HG02763 (cell line): ENCODE measurements at regions not wholly inside any gene's neighbourhood (a gene's known extent, or its start where the extent isn't known, plus 50 kb on each side); places are given as distances from the start of the nearest gene placed in this dataset.
A peak's percentile ranks its signal among the peaks of the same experiment; 100 is the strongest.

Experiments
- ATAC-seq: cut with Tn5 transposase; IDR thresholded peaks from one replicate; pipeline ENCODE4 v1.9.1; 2021; ENCODE audit warnings: mild to moderate bottlenecking, moderate library complexity; ENCODE audit not compliant: unreplicated experiment

DNA sequence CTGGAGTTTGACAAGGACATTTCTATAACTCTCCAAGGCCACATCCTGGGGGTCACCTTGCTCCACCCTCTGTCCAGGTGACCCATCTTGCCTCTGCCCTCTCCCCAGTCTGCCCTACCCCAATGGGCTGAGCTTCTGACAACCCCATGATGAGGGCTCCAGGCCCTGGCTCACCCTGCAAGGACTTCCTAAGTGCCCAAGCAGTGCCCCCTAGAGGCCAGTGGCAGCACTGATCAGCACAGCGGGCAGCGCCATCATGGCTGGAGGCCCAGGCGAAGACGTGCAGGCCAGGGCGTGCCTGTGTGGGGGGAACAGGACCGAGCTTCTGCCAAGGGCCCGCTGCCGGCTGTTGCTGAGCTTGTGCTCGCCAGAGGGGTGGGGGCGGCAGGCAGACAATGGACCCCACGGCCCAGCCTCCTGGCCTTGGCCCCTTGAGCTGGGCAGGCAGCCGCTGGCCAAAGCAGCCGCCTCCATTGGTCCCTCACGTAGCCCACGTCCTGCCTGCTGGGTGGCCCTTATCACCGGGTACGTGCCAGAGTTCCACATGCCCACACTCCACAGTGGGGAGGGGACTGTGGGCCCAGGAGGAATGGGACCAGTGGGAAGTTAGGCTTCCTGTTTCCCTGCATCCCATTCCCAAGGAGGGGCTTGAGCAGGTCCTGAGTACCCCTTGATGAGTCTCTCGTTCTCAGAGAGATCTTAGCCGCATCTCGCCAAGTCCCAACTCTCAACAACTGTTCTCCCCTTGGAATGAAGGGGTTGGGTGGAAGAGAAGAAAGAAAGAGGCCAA is 64.3 kb downstream of the MRPL14 start:
- ATAC-seq: no peak

DNA sequence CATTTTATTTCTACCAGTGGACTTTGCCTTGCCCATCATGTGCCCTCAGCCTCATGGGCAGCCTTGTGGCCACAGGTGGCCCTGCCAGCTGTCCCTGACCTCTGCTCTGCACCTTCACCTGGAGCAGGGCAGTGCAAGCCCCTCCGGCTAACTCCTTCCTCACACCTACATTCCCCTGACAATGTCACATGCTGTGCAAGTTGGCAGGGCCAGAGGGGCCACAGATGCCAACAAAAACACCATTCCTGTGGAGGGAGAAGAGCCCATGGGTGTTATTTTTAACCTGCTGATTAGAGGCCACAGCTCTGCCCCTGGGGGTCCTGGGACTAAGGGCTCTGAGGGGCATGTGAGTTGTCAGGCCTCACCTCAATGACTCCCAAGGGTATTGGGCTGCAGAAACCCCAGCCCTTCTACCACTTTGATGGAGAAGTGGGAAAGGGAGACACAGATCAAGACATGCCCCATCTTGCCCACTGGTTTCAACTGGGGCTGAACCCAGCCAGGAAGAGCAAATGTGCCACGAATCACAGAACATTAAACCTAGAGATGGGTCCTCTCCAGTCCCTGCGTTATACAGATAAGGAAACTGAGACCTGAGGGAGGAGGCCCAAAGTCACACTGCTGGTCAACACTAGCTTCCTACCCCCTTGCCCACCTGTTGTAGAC is 65.0 kb downstream of the MRPL14 start:
- ATAC-seq: no peak

DNA sequence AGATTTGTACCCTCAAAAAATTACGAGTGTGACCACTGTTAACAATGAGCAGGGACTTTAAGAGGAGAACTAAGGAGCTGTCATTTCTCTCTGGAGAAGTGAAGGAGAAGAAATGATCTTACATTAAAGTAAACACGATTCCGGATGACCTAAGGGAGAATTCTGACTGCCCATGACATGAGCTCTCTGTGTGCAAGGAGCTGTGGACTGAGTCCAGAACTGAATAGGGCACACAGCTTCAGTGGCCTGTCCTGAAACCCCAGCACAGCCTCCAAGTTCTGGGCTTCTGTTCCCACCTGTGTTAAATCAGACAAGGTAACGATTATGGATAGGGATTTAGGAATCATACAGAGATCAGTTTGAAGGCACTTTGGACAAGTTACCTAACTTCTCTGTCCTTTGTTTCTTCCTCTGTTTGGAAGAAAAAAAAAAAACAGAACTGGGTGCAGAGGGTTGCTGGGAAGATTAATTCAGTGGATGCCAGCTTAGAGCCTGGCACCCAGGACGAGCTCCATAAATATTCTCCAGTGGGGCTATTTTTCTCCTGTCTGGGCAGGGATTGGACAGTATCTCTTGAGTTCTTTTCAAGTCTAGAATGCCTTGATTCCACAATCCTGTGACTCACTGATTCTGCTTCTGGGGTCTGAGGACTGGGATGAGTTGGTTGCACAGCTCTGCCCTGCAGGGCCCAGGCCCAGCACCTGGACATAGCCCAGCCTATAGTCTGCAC is 65.7 kb downstream of the MRPL14 start:
- no peak for ATAC-seq

DNA sequence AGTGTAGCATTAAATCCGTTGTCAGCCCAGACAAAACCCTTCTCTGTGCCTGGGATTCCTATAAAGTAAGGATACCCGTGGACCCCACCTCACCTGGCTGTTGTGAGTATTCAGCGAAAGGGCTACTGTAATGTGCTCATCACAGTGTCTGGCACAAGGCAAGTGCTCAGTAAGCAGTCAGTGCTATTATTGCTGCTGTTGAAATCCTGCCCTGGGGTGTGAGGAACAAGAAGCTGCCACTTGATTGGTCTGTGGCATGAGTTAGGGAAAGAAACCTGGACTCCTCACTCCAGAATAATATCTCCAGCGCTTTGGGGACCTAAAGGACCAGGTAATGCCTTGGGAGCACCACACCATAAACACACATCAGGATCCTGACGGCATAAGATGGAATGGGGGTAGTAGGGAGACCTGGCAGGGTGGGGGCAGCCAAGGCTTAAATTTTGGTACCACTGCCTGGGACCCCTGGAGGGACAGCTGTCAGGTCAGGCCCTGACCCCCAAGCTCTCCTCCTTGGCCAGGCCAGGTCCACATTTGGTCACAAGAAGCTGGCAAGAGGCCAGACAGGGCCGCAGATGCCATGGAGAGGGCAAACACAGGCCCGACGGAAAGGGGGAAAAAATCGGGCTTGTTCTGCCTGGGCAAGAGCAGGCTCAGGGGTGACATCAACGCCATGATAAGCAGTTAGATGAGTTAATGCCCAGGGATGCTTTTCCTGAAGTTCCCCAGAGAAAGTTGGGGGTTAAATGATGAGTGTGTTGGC is 66.5 kb downstream of the MRPL14 start:
- no peak for ATAC-seq

DNA sequence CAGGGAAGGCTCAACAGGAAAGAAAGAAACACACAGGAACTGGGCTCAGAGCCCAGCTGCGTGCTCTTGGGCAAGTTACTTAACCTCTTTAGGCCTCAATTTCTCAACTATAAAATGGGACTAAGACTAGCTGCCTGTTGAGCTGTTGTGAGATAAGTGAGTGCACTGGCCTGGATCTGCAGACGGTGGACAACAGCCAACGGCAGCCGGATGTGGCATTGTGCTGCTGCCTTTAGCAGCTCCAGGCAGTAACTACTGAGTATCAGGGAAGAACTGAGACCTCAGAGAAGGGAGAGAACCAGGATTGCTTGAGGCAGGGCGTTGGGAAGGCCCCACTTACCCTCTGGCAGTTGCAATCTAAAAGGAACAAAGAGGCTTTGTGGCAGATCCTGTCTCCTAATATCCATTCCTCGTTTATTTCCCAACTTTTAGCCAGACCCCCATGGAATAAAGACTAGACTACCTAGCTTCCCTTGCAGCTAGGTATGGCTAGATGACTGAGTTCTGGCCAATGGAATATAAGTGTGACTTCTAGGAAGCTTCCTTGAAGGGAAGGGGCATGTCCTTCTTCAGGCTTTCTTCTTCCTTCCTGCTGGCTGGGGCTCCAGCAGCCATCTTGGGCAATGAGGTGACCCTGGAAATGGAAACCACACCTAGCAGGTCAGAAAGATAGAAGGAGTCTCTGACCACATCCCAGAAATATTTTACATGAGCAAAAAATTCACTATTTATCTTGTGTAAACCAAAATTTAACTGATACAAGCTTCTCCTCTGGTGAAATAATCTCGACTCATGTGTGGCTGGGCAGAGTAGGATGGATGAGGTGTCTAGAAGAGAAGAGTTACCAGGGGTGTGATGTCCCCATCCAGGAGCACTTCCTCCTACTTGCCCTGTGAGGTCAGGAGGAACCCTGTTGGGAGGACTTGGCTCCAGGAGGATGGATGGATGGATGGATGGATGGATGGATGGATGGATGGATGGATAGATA is 67.6 kb downstream of the MRPL14 start:
- ATAC-seq: no peak

DNA sequence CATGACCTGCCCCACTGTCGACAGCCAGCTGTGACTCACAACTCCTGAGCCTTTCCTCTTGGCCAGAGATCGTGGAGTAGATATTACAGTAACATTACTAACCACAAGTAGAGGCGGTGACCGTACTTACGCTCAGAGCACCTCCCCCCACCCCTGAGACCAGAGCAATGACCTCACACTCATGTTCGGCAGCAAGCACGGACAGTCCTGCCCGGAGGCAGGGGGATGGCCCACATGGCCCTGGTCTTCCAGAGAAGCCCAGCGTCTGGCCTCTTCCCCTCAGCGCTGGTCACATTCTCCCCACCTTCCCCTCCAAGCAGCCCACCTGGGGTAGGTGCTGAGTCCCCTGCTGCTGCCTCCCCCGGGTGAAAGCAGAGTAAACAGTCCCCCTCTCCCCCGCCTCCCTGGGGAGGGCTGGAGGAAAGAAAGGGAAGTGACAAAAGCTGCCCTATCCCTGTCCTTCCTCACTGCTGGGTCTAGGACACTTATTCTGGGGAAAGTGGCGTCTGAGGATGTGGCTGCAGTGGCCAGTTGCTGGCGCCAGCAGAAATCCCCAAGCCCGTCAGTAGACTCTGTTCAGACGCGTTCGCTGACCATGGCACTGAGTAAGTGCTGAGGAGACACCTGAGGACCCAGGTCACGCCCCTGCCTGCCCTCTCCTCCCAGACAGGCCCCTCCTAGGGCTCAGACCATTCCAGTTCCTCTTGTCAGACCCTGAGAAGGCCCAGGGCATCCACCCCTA is 68.5 kb downstream of the MRPL14 start:
- peak; percentile 59 for ATAC-seq

DNA sequence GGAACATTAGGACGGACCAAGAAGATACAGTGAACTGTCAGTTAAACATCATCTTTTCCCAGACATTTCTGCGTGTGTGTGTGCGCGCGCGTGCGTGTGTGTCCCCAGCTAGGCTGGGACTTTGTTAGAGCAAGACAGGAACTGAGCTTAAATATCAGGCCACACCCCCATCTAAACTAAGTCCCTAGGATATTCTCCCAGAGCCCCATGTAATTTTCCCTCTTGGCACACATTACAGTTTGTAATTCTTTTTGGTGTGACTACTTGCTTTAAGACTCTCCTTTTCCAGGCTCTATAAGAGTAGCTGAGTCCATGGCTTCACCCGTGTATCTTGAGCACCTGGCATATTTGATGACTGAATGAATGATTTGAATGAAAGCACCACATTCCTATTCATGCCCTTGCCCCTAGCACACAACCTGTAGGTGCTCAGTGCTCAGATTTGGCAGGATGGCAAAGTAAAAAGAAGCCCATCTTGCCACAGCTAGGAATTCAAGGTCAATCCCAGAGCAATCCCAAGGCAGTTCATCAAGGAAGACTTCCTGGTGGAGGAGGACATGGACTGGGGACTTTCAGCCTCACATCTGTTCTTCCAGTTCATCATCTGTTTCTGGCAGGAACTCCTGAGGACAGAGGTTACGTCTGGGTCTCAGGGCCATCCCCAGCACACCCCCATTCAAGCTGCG is 69.2 kb downstream of the MRPL14 start:
- ATAC-seq: no peak

DNA sequence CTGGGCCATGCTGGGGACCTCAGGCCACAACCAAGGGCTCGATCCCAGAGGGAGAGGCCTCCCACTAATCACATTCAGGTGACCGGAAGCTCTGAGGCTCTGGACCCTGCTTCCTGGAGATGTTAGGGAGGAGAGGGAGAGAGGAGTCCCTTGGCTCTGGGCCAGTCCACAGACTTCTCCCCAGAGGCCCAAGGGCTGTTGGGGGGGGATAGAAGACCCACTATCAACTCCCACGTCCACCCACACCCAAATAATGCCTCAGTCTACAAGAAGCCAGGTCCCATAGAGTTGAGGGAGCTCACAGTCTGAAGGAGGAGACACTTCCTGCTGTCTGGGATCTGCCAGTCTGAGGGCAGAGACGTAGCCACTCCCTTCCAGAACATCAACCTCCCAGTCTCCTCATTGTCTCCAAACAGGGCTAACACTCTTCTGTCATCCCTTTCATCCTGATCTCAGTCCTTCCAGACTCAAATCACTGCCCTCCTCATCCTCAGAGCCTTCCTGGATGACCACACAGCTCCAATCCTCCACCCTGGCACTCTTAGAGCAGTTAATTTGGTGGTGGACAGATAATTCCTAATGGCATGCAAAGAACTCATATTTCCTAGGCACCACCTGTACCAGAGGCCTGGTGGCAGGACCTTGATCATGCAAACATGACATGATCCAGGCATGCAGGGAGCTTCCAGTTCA is 69.9 kb downstream of the MRPL14 start:
- no peak for ATAC-seq

DNA sequence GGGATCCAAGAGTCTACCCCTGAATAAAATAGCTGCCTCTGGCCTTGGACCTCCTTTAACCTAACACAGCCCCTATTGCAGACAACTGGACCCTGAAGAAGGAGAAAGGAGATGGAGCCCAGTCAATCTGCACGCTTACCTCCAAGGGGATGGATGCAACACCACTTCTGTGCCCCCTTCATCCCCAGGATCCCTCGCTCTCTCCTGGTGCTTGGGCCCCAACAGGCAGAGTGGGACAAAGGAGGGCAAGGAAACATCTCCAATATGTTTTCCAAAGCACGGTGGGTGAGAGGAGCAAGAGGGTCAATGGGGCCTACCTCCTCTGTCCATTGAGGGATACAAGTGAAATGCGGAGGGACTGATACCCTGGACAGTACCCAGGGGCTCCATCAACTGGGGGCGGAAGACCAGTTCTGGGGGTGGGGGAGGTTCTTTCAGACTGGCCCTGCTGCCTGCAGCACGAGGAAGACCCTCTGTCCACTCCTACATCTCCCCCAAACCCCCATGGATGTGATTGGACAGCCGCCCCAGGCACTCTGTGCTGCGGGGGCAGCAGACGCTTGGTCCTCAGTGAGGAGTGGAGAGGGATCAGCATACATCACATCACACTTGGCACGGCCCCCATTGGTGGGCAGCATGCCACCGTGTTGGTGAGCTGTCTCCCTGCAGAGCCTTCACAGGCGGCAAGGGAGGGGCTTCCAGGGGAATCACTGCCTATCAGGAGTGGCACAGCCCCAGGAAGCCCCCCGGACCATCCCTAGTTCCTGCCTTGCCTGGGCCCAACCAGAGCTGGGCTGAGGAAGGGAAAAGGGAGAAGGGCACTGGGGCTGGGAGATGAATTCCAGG is 70.6 kb downstream of the MRPL14 start:
- no peak for ATAC-seq

DNA sequence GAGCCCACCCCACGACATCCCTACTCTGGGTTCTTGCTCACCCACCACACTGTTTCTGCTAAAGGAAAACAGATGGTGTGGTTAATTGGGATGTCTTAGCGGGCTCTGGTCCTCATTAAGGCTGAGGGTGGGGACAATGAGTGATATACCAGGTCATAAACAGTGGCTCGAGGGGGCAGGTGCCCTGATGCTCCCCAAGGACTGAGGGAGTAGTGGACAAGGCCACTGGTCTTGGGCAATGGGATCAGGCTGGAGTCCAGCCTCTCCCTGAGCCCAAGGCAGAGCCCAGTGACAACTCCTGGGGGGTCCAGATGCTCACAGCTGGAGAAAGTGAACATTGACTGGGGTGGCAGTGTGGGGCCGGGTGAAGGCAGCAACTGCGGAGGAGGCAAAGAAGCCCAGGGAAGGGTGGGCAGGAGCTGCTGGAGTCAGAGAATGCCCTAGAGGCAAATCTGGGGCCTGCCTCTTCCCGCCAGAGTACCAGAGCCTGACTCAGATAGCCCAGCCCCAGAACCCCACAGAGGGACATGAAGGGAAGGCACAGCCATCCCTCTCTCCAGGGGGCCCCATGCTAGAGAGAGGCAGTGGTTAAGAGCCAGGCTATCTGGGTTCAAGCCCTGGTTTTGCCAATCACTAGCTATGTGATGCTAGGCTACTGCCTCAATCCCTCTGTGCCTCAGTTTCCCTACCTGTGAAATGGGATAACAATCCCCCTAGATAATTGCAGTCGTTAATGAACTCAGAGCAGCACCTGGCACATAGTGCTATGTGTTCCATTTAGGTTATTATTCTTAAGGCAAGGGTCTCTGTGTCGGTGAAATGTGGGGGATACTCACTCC is 72.3 kb downstream of the MRPL14 start:
- ATAC-seq: no peak

DNA sequence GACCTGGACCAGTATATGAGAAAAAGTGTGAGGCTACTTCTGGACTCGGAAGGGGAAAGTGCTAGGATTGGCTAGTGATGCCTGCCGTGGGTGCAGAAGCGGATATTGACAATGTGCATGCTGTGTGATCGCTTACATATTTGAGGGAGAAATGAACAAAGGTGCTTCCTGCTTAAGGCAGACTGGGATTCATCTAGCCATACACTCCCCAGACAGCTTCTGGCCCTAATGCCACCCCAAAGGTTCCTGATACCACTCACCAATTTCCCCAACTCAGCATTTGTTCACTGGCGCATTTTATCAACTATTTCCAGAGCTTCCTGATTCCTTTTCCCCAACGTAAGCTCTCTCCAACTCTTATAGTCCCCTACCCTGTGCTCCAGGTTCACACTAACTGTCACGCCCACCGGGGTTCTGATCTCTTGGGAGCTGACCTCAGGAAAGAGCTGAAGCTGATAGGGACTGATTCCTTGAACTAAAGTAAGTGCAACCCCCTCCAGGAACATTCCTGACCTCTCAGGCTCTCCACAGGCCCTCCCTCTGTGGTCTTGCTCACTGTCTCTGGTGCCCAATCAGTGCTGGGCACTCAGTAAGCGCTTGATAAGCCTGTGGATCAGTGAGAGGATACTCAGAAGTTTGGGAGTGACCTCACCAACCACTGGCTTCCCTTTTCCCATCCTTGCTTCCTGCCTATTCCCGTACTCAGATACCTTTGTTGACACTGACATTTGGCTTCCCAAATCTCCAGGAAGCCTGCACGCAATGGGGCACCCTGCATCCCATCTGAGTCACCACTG is 73.3 kb downstream of the MRPL14 start:
- no peak for ATAC-seq

DNA sequence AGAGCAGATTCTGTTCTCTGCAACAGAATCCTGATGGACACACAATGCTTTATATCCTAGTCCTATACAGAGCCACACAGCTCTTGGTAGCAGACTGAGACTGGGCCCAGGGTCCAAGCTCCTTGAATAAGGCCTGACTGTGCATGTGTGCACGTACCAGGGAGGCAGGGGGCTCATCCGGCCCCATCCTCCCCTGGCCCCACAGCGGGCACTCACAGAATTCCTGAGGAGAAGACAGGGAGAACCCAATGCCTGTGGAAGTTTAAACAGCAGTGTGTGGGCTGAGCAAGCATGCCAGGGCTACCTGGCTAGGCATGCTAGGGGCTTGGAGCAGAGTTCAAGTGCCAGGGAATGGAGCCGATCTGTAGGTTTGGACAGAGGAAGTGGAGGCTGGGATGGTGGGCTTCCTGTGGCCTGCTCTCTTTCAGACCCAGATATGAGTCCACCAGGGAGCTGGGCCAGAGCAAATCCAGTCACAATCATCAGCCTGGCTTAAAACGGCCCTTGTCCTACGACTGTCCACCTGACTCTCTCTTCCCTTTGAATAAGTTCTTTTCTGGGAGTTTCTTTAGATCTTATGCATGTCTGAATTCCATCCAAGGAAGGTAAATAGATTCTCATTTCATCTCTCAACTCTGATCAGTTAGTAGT is 74.0 kb downstream of the MRPL14 start:
- no peak for ATAC-seq

DNA sequence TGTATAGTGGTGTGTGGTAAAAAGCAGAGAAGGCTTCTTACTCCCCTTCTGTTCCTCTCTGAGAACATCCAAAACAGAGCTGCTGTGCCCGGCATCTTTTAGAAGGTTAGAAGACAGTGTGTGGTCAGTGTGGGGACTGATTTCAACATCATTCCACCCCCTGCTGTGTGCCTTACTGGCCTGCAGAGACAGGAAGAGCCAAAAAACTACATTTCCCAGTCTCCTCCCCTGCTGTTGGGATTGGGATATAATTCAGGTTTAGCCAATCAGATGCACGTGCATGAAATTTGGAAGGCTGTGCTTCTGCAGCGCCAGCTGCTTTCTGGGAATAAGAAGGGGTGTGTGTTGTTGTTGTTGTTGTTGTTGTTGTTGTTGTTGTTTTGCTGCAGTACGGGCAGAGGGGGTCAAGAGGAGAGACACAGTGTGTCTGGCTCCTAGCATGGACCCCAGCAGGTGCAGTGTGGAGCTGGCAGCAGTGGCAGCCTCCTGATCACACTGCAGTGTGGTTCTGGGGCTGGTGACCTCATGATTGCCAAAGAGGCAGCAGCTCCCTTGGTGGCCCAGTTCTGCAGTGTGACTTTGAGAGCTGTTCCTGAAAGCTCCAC is 74.7 kb downstream of the MRPL14 start:
- ATAC-seq: no peak

DNA sequence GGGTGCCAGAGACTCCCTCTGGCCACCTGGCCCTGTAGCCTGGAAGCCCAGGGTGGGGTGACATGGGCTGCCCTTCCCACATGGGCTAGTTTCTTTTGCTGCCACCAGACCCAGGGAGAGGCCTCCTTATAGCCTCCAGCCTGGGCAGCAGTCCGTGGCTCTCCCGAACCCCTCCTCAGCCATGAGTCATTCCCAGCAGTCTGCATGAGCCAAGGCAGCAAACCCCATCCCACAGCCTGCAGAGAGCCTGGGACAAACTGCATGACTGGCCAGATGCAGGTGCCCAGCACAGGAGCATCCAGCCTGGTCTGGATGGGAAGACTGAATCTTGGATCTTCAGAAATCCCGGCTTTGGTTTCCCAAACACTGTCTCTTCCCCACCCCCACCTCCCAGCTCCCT is 75.7 kb downstream of the MRPL14 start:
- ATAC-seq: no peak
